Activated CD4-positive, alpha-beta T cell treated with anti-CD3 and anti-CD28 coated beads, Interleukin-2, Interleukin-6, amounts not matched to agents 100 ng/mL and 50 ng/mL, durations not matched to agents 16 hours and 8 hours (primary cell): ENCODE measurements at regions not wholly inside any gene's neighbourhood (a gene's known extent, or its start where the extent isn't known, plus 50 kb on each side); places are given as distances from the start of the nearest gene placed in this dataset.
"Not testable (repeated sequence)": the region's sequence is repeated elsewhere in the genome, so short reads cannot be mapped to it uniquely, and the experiment has no call there.

Experiments used
- DNase-seq: peaks from one replicate; pipeline ENCODE4 v3.0.0-alpha.2; 2020

GRCh38 chr3:10667901-10668476 is 148.0 kb upstream of the SLC6A11 start:
- DNase-seq, result no peak

- no peak for DNase-seq
Observed at GRCh38 chr3:10669490-10670048, 146.5 kb upstream of the SLC6A11 start.

- DNase-seq, result no peak
Observed at GRCh38 chr3:10672422-10672821, 143.6 kb upstream of the SLC6A11 start.

- DNase-seq, result no peak
Observed at GRCh38 chr3:10674578-10674977, 141.4 kb upstream of the SLC6A11 start.

- no peak for DNase-seq
Observed at GRCh38 chr3:10676905-10677304, 139.1 kb upstream of the SLC6A11 start.

GRCh38 chr3:10678796-10679376 is 137.1 kb upstream of the SLC6A11 start:
- DNase-seq, result no peak

- DNase-seq, result no peak
Observed at GRCh38 chr3:10680796-10681195, 135.2 kb upstream of the SLC6A11 start.

GRCh38 chr3:10682692-10683091 is 133.3 kb upstream of the SLC6A11 start:
- DNase-seq, result no peak

GRCh38 chr3:10683106-10683505 is 132.9 kb upstream of the SLC6A11 start:
- no peak for DNase-seq

- no peak for DNase-seq
Observed at GRCh38 chr3:10688126-10688525, 127.9 kb upstream of the SLC6A11 start.

- no peak for DNase-seq
Observed at GRCh38 chr3:10688548-10689172, 127.4 kb upstream of the SLC6A11 start.

GRCh38 chr3:10692039-10692622 is 123.9 kb upstream of the SLC6A11 start:
- no peak for DNase-seq

- peak; percentile 6 for DNase-seq
Observed at GRCh38 chr3:10693457-10693856, 122.6 kb upstream of the SLC6A11 start.

- DNase-seq, result no peak
Observed at GRCh38 chr3:10694179-10694578, 121.8 kb upstream of the SLC6A11 start.

- DNase-seq, result not testable (repeated sequence)
Observed at GRCh38 chr3:10695186-10695585, 120.8 kb upstream of the SLC6A11 start.

- DNase-seq, result no peak
Observed at GRCh38 chr3:10695595-10696285, 120.3 kb upstream of the SLC6A11 start.

GRCh38 chr3:10697918-10698317 is 118.1 kb upstream of the SLC6A11 start:
- DNase-seq, result no peak

GRCh38 chr3:10700821-10701220 is 115.2 kb upstream of the SLC6A11 start:
- DNase-seq, result peak; percentile 36

GRCh38 chr3:10702961-10703740 is 112.9 kb upstream of the SLC6A11 start:
- peak; percentile 11 for DNase-seq

GRCh38 chr3:10703875-10704274 is 112.2 kb upstream of the SLC6A11 start:
- DNase-seq, result no peak

GRCh38 chr3:10706156-10706739 is 109.8 kb upstream of the SLC6A11 start:
- DNase-seq, result peak; percentile 6
